K562 (cell line): ENCODE measurements at regions not wholly inside any gene's neighbourhood (a gene's known extent, or its start where the extent isn't known, plus 50 kb on each side); places are given as distances from the start of the nearest gene placed in this dataset.

Experiments used
- ATAC-seq: fragments of 200-7000 bp; cut with Tn5 transposase; 3 replicates; pipeline ENCODE4 v1.9.1; 2020; ENCODE audit warnings: moderate library complexity
- BruUV-seq: library from RNA; stranded (reverse); fragments of 400-500 nt; replicated peaks from 2 replicates; lab custom pipeline; 2021; lab: Mats Ljungman, UMichigan
- CTCF ChIA-PET: fragments of 300-600 bp; formaldehyde crosslinking; extraction: SDS; loops from one replicate; lab custom pipeline; 2021; ENCODE audit warnings: low intra/inter-chr PET ratio; lab: Yijun Ruan, JAX
- POLR2A ChIA-PET: fragments of 300-600, 350-650 bp; sonication (Branson Sonifier 250); formaldehyde crosslinking; extraction: SDS; loops from one replicate; lab custom pipeline; 2021; ENCODE audit warnings: antibody characterized with exemption, inconsistent platforms; lab: Yijun Ruan, JAX
- DNase-seq, 4 experiments: peaks; one replicate each; pipeline versions ENCODE4 v3.0.0 to v3.0.0-alpha.2; 2011 to 2018; ENCODE audit warnings: low spot score in 3 of 4, mixed read lengths in 3 of 4; ENCODE audit errors: extremely low read depth in 1 of 4
- FAIRE-seq: peaks from 2 replicates; lab custom pipeline; 2011; peaks lifted over from hg19 to GRCh38; lab: Jason Lieb, UNC
- H2AFZ ChIP-seq: 2 replicates; pipeline ENCODE4 v1.6.0; 2011; ENCODE audit warnings: low read depth, low read length, control low read depth, inconsistent platforms
- H3K27ac ChIP-seq: fragments of 200-600 bp; 3 replicates; pipeline ENCODE4 v1.8.0; 2011; ENCODE audit warnings: low read depth, mild to moderate bottlenecking, control low read depth, inconsistent platforms, low read length, moderate library complexity, mixed read lengths; ENCODE audit errors: extremely low read depth
- H3K27me3 ChIP-seq, 2 experiments: fragments of 300-600 bp in 1 of 2; 2 replicates in 1 of 2; 3 replicates in 1 of 2; pipeline versions ENCODE4 v1.6.0 to v1.8.0; 2011; ENCODE audit warnings: inconsistent platforms in 2 of 2, low read length in 2 of 2, mild to moderate bottlenecking in 1 of 2, mixed read lengths in 1 of 2, moderate library complexity in 1 of 2; ENCODE audit not compliant: control insufficient read depth in 2 of 2, insufficient read depth in 2 of 2
- H3K36me3 ChIP-seq: fragments of 300-600 bp; 3 replicates; pipeline ENCODE4 v1.8.0; 2011; ENCODE audit warnings: mild to moderate bottlenecking, low read length, inconsistent platforms; ENCODE audit not compliant: control insufficient read depth, insufficient read depth
- H3K4me1 ChIP-seq, 2 experiments: fragments of 200-600 bp in 1 of 2; replicated peaks in 1 of 2; 2 replicates in 1 of 2; 3 replicates in 1 of 2; pipeline versions ENCODE4 v1.5.1 to v1.8.0; 2011; ENCODE audit warnings: inconsistent platforms in 2 of 2, low read length in 2 of 2, mild to moderate bottlenecking in 1 of 2, mixed read lengths in 1 of 2, moderate library complexity in 1 of 2; ENCODE audit not compliant: control insufficient read depth in 2 of 2, insufficient read depth in 2 of 2
- H3K4me2 ChIP-seq: 2 replicates; pipeline ENCODE4 v1.6.1; 2011; ENCODE audit warnings: low read length, control low read depth, inconsistent platforms, mixed read lengths; ENCODE audit not compliant: insufficient read depth
- H3K4me3 ChIP-seq: fragments of 200-600 bp; sonication (generic), shearing (Covaris generic); 2 replicates; pipeline ENCODE4 v1.5.1; 2016; ENCODE audit warnings: control low read depth, inconsistent platforms
- H3K79me2 ChIP-seq: fragments of 200-600 bp; 3 replicates; pipeline ENCODE4 v1.8.0; 2011; ENCODE audit warnings: low read length, inconsistent platforms; ENCODE audit not compliant: control insufficient read depth, insufficient read depth
- H3K9ac ChIP-seq, 2 experiments: 2 replicates each; pipeline versions ENCODE4 v1.6.0 to v1.6.1; 2011; ENCODE audit warnings: low read depth in 2 of 2, low read length in 2 of 2, control low read depth in 1 of 2, inconsistent platforms in 1 of 2, mild to moderate bottlenecking in 1 of 2, mixed read lengths in 1 of 2; ENCODE audit not compliant: insufficient read depth in 1 of 2
- H3K9me1 ChIP-seq: one replicate; pipeline ENCODE4 v1.6.0; 2011; ENCODE audit warnings: inconsistent platforms, mild to moderate bottlenecking, low read length, moderate library complexity; ENCODE audit not compliant: control insufficient read depth, insufficient read depth
- H3K9me3 ChIP-seq: replicated peaks from 2 replicates; pipeline ENCODE4 v1.5.1; 2011; ENCODE audit warnings: low read depth, low read length, inconsistent platforms; ENCODE audit not compliant: control insufficient read depth, insufficient read depth
- H4K20me1 ChIP-seq: replicated peaks from 2 replicates; pipeline ENCODE4 v1.6.1; 2011; ENCODE audit warnings: low read length, inconsistent platforms, mixed read lengths; ENCODE audit not compliant: control insufficient read depth, insufficient read depth
- BACH1 ChIP-seq: fragments of 200-800 bp; sonication (Bioruptor generic); IDR thresholded peaks from 2 replicates; pipeline ENCODE4 v1.6.1; 2016; ENCODE audit warnings: missing genetic modification characterization, missing compliant biosample characterization
- BCL6 ChIP-seq: fragments of 250-450 bp; sonication (Bioruptor Pico); IDR thresholded peaks from 2 replicates; pipeline ENCODE4 v1.4.0; 2020
- HMBOX1 ChIP-seq: sonication (generic); IDR thresholded peaks from 2 replicates; pipeline ENCODE4 v1.6.1; 2016
- IRF1 ChIP-seq: sonication (generic); formaldehyde crosslinking; IDR thresholded peaks from 2 replicates; pipeline ENCODE4 v1.8.0; 2022; ENCODE audit warnings: missing genetic modification reagents, mild to moderate bottlenecking, borderline replicate concordance
- IRF2 ChIP-seq: sonication (generic); formaldehyde crosslinking; IDR thresholded peaks from 2 replicates; pipeline ENCODE4 v1.8.1; 2022; ENCODE audit warnings: mild to moderate bottlenecking, missing genetic modification reagents
- MCM2 ChIP-seq: fragments of 450-650 bp; IDR thresholded peaks from 2 replicates; pipeline ENCODE4 v1.6.1; 2017; ENCODE audit warnings: low read depth, mild to moderate bottlenecking
- MYC ChIP-seq, 2 experiments: fragments of 250-450 bp in 1 of 2; sonication (Bioruptor Pico) in 1 of 2; IDR thresholded peaks; 2 replicates each; pipeline versions ENCODE4 v1.5.1 to v1.6.1; 2012 to 2021; ENCODE audit warnings: low read depth in 2 of 2, borderline replicate concordance in 1 of 2, improper control_type of control experiment in 1 of 2, low read length in 1 of 2, mild to moderate bottlenecking in 1 of 2, moderate library complexity in 1 of 2
- NCOR1 ChIP-seq: fragments of 450-650 bp; IDR thresholded peaks from 2 replicates; pipeline ENCODE4 v1.6.1; 2016; ENCODE audit warnings: mild to moderate bottlenecking, moderate library complexity
- NR2F6 ChIP-seq: fragments of 450-650 bp; formaldehyde crosslinking; IDR thresholded peaks from 2 replicates; pipeline ENCODE4 v1.4.0; 2020; ENCODE audit warnings: mild to moderate bottlenecking
- NRF1 ChIP-seq, 2 experiments: fragments of 450-650 bp; IDR thresholded peaks in 1 of 2; conservative IDR thresholded peaks in 1 of 2; 2 replicates each; pipeline ENCODE4 v1.6.1; 2014; ENCODE audit warnings: mild to moderate bottlenecking in 2 of 2
- PTBP1 ChIP-seq: fragments of 200-400 bp; formaldehyde crosslinking; IDR thresholded peaks from 2 replicates; pipeline ENCODE4 v1.6.1; 2017; ENCODE audit warnings: low read depth, low read length
- RAD51 ChIP-seq: fragments of 450-650 bp; IDR thresholded peaks from 2 replicates; pipeline ENCODE4 v1.7.1; 2016; ENCODE audit warnings: low read depth, mild to moderate bottlenecking, borderline replicate concordance
- SAP30 ChIP-seq: fragments of 200-600 bp; sonication (generic); IDR thresholded peaks from 2 replicates; pipeline ENCODE4 v1.6.1; 2012; ENCODE audit warnings: borderline replicate concordance, low read depth, mild to moderate bottlenecking, moderate library complexity, low read length, control low read depth, inconsistent platforms; ENCODE audit not compliant: insufficient read depth, poor library complexity, severe bottlenecking
- SPI1 ChIP-seq: IDR thresholded peaks from 2 replicates; pipeline ENCODE4 v1.6.1; 2011; ENCODE audit warnings: low read depth, low read length, control low read depth, borderline replicate concordance
- ZNF280A ChIP-seq: fragments of 450-650 bp; IDR thresholded peaks from 2 replicates; pipeline ENCODE4 v1.6.1; 2018; ENCODE audit warnings: mild to moderate bottlenecking, low read depth; ENCODE audit not compliant: partially characterized antibody
- ZNF347 ChIP-seq: fragments of 450-650 bp; formaldehyde crosslinking; IDR thresholded peaks from 2 replicates; pipeline ENCODE4 v1.4.0; 2020; ENCODE audit warnings: low read depth, mild to moderate bottlenecking, moderate library complexity
- WGBS: fragments of 100-300 bp; shearing (Covaris generic); methylation state at CpG from one replicate; pipeline ENCODE4 v1.1.6; 2016; ENCODE audit warnings: low coverage, mixed read lengths; ENCODE audit not compliant: insufficient coverage; ENCODE audit errors: missing lambda C conversion rate; 5-methylcytosine and 5-hydroxymethylcytosine counted together
- in situ Hi-C: fragments of 300-500 bp; cut with MboI; formaldehyde crosslinking; loops from 4 replicates; pipeline ENCODE4 v1.15.0; 2018; ENCODE audit warnings: inconsistent platforms, mixed read lengths
- intact Hi-C: fragments of 100-400 bp; cut with micrococcal nuclease; formaldehyde crosslinking; loops from 2 replicates; pipeline ENCODE4 v1.14.2; 2022
- TF ChIP-seq, protein P1 (sequence below): fragments of 250-450 bp; sonication (Bioruptor Pico); IDR thresholded peaks from 2 replicates; pipeline ENCODE4 v1.5.0; 2021; ENCODE audit warnings: mild to moderate bottlenecking, moderate library complexity

DNA sequence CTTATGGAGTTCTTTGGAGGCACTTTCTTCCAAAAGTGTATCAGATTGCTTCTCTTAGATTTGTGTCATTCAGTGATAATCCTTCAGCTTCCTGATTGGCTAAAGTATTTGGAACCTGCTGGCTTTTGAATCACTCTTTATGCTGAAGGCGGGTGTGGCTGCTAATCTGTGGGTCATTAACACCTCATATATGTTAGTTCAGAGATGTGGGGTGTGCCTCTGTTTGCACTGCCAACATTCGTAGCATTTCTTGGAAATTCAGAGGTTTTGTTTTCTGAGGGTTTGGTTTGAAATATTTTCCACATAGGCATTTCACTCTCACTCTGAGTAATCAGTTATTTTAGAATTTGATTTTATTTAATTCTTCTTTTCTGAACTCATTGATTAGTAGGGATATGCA is 1604.4 kb upstream of the ACVR2A start:
- Histone ChIP-seq H3K9me1 (no peaks in the 10 kb centered on the region), H2AFZ (no peak overlapping the region), H3K4me2 (no peak overlapping the region), H3K27ac (no peak overlapping the region), H4K20me1 (no peaks in the 10 kb centered on the region), H3K4me3 (no peak overlapping the region), H3K9ac (no peak overlapping the region), H3K79me2 (no peaks in the 10 kb centered on the region), H3K4me1 (no peaks in the 10 kb centered on the region), H3K27me3 (no peaks in the 10 kb centered on the region), H3K9me3 (no peaks in the 10 kb centered on the region; the same call in 1 of the 2 replicates), H3K36me3 (no peaks in the 10 kb centered on the region)
- in situ Hi-C loops (no loop called here), intact Hi-C loops (no loop called here)
- DNase-seq = no peak
- ChIA-PET POLR2A (no interaction called here), CTCF (no interaction called here)
- no peak for ATAC-seq
- 0% methylated on average over 2 of the region's 2 CpGs for WGBS
- no peak for FAIRE-seq
- no TSS peak for BruUV-seq
- no peak for TF ChIP-seq SPI1
- TF ChIP-seq SAP30 = no peak
- no peak for TF ChIP-seq MCM2
- TF ChIP-seq IRF1 (CRISPR knock-in tag) = no peak
- TF ChIP-seq NRF1 (conservative IDR thresholded peaks at IDR 0.05 in 1 of 2, IDR thresholded peaks at IDR 0.05 in 1 of 2) = no peak
- no peak for TF ChIP-seq RAD51
- TF ChIP-seq NR2F6 (CRISPR knock-in tag) = no peak
- TF ChIP-seq IRF2 (CRISPR knock-in tag) = no peak
- TF ChIP-seq ZNF347 (CRISPR knock-in tag) = no peak
- no peak for TF ChIP-seq BCL6
- no peak for TF ChIP-seq MYC (IDR thresholded peaks at IDR 0.05; ENCODE audit: low read depth, low read length)
- no peak for TF ChIP-seq MYC (CRISPR knock-in tag; IDR thresholded peaks at IDR 0.05; ENCODE audit: borderline replicate concordance, low read depth)
- TF ChIP-seq BACH1 (tag) = no peak
- no peak for TF ChIP-seq HMBOX1
- TF ChIP-seq, protein P1, sequence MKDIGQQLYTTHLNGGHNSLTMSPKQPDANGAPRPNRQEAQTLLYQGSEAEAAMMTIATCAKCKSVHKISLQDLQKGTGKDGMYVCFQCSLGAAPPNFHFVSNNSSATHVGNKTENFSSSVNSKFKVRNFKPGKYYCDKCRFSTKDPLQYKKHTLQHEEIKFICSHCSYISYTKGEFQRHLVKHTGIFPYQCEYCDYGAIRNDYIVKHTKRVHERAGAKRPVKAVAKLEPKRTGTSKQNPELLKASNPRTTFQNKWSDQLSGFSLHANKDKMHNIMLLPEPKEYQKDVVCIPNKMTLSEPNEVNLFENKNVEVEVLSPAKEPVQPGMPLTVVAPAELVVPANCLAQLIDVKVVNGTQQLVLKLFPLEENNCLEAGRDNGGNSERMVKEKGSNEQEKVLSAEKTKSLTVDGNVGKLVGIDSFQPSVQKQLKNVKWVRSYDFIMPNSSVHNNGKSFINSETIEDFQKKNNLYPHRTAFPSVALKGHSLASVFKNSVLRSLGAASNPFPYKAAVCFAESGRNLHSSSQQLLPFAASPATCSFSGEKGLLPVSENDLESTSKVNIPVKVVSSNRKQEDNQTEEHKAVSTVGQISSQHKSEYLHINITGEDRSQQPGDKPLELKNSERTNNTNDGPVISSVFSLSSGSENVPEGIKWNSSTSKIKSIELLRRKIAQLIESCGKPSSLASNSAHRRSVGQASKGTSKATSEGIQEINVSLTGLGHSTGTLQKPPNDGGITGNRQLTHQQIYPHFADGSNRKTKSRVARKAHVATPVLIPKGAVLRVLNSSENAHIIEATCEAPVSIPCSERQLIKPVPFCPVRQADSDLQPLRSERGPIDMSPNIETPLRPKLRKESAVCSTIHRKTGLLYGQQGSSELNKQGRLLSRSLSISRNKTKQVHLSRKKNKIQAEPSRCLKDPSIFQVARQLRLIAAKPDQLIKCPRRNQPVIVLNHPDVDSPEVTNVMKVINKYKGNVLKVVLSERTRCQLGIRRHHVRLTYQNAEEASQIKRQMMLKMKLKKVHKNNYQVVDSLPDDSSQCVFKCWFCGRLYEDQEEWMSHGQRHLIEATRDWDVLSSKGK (CRISPR knock-in tag) = no peak
- TF ChIP-seq ZNF280A = no peak
- TF ChIP-seq NCOR1 = no peak
- no peak for TF ChIP-seq PTBP1
